HepG2 (cell line): ENCODE measurements at regions not wholly inside any gene's neighbourhood (a gene's known extent, or its start where the extent isn't known, plus 50 kb on each side); places are given as distances from the start of the nearest gene placed in this dataset.

ENCODE experiments used
- ATAC-seq: fragments of 200-7000 bp; cut with Tn5 transposase; 3 replicates; pipeline ENCODE4 v1.9.1; 2020; ENCODE audit warnings: mild to moderate bottlenecking, moderate library complexity
- BruUV-seq: library from RNA; stranded (reverse); fragments of 400-500 nt; replicated peaks from 2 replicates; lab custom pipeline; 2021; lab: Mats Ljungman, UMichigan
- CTCF ChIA-PET: fragments of 300-600 bp; formaldehyde crosslinking; extraction: SDS; loops from one replicate; lab custom pipeline; 2021; ENCODE audit warnings: low total read pairs, inconsistent platforms, low intra/inter-chr PET ratio; lab: Yijun Ruan, JAX
- POLR2A ChIA-PET: fragments of 350-600 bp; sonication (Branson Sonifier 250); formaldehyde crosslinking; loops from one replicate; lab custom pipeline; 2020; ENCODE audit warnings: antibody characterized with exemption, inconsistent platforms; lab: Yijun Ruan, JAX
- DNase-seq: peaks from one replicate; pipeline ENCODE4 v3.0.0-alpha.2; 2015; ENCODE audit warnings: low spot score
- FAIRE-seq: peaks from 3 replicates; lab custom pipeline; 2011; peaks lifted over from hg19 to GRCh38; lab: Jason Lieb, UNC
- H2AFZ ChIP-seq: one replicate; pipeline ENCODE4 v1.6.1; 2011; ENCODE audit warnings: low read length, inconsistent platforms
- H3K27ac ChIP-seq: fragments of 300-600 bp; 3 replicates; pipeline ENCODE4 v1.8.0; 2011; ENCODE audit warnings: mixed run types, mild to moderate bottlenecking, mixed read lengths, low read length, inconsistent platforms; ENCODE audit not compliant: insufficient read depth; ENCODE audit errors: extremely low read length
- H3K27me3 ChIP-seq, 2 experiments: fragments of 200-600 bp in 1 of 2; 2 replicates in 1 of 2; 3 replicates in 1 of 2; pipeline versions ENCODE4 v1.6.0 to v1.8.0; 2011; ENCODE audit warnings: low read length in 2 of 2, mild to moderate bottlenecking in 2 of 2, moderate library complexity in 2 of 2, inconsistent platforms in 1 of 2; ENCODE audit not compliant: insufficient read depth in 2 of 2, control insufficient read depth in 1 of 2
- H3K36me3 ChIP-seq, 2 experiments: fragments of 200-600 bp in 1 of 2; replicated peaks in 1 of 2; 2 replicates in 1 of 2; 3 replicates in 1 of 2; pipeline versions ENCODE4 v1.5.1 to v1.8.0; 2011; ENCODE audit warnings: low read length in 2 of 2, inconsistent platforms in 1 of 2; ENCODE audit not compliant: insufficient read depth in 2 of 2, control insufficient read depth in 1 of 2
- H3K4me1 ChIP-seq: 2 replicates; pipeline ENCODE4 v1.5.1; 2012; ENCODE audit warnings: low read length, inconsistent platforms; ENCODE audit not compliant: insufficient read depth
- H3K4me2 ChIP-seq: 2 replicates; pipeline ENCODE4 v1.6.0; 2011; ENCODE audit warnings: low read depth, low read length, inconsistent platforms
- H3K4me3 ChIP-seq, 3 experiments: fragments of 200-600 bp in 1 of 3; sonication (generic), shearing (Covaris generic) in 1 of 3; replicated peaks in 1 of 3; 2 replicates each; pipeline ENCODE4 v1.5.1; 2011 to 2016; ENCODE audit warnings: low read length in 3 of 3, inconsistent platforms in 2 of 3, low read depth in 2 of 3, mild to moderate bottlenecking in 2 of 3, control low read depth in 1 of 3, mixed read lengths in 1 of 3; ENCODE audit not compliant: insufficient read depth in 1 of 3
- H3K79me2 ChIP-seq: one replicate; pipeline ENCODE4 v1.6.1; 2011; ENCODE audit warnings: low read length, inconsistent platforms; ENCODE audit not compliant: insufficient read depth
- H3K9ac ChIP-seq: 2 replicates; pipeline ENCODE4 v1.6.0; 2011; ENCODE audit warnings: mild to moderate bottlenecking, low read depth, low read length, inconsistent platforms; ENCODE audit not compliant: insufficient read depth
- H3K9me3 ChIP-seq: 2 replicates; pipeline ENCODE4 v1.5.1; 2012; ENCODE audit warnings: mild to moderate bottlenecking, low read length
- H4K20me1 ChIP-seq: 2 replicates; pipeline ENCODE4 v1.6.0; 2011; ENCODE audit warnings: inconsistent platforms, mild to moderate bottlenecking, low read length, moderate library complexity; ENCODE audit not compliant: insufficient read depth
- HCFC1 ChIP-seq: fragments of 150-350 bp; IDR thresholded peaks from 2 replicates; pipeline ENCODE4 v1.6.1; 2014; ENCODE audit warnings: low read depth, low read length
- KDM5B ChIP-seq: sonication (generic); formaldehyde crosslinking; IDR thresholded peaks from 2 replicates; pipeline ENCODE4 v1.4.0; 2020; ENCODE audit warnings: missing genetic modification reagents, mild to moderate bottlenecking, borderline replicate concordance
- MED1 ChIP-seq: sonication (generic); formaldehyde crosslinking; IDR thresholded peaks from 2 replicates; pipeline ENCODE4 v1.4.0; 2020; ENCODE audit warnings: missing genetic modification reagents
- MZF1 ChIP-seq: sonication (generic); formaldehyde crosslinking; IDR thresholded peaks from 2 replicates; pipeline ENCODE4 v1.8.1; 2023; ENCODE audit warnings: mild to moderate bottlenecking, missing genetic modification reagents, borderline replicate concordance
- NCOA1 ChIP-seq: sonication (generic); formaldehyde crosslinking; IDR thresholded peaks from 2 replicates; pipeline ENCODE4 v1.9.0; 2021; ENCODE audit warnings: missing genetic modification reagents
- NR2F2 ChIP-seq: IDR thresholded peaks from 2 replicates; pipeline ENCODE4 v1.6.1; 2012; ENCODE audit warnings: low read depth, inconsistent platforms, borderline replicate concordance
- RXRA ChIP-seq: sonication (generic); formaldehyde crosslinking; IDR thresholded peaks from 2 replicates; pipeline ENCODE4 v1.5.1; 2020; ENCODE audit warnings: missing genetic modification reagents
- SALL1 ChIP-seq: sonication (generic); formaldehyde crosslinking; IDR thresholded peaks from 2 replicates; pipeline ENCODE4 v1.8.0; 2022; ENCODE audit warnings: mild to moderate bottlenecking, missing genetic modification reagents
- SATB2 ChIP-seq: sonication (generic); formaldehyde crosslinking; IDR thresholded peaks from 2 replicates; pipeline ENCODE4 v1.5.0; 2020; ENCODE audit warnings: missing genetic modification reagents
- SOX5 ChIP-seq: IDR thresholded peaks from 2 replicates; pipeline ENCODE4 v1.6.1; 2016; ENCODE audit warnings: borderline replicate concordance
- SRSF1 ChIP-seq: fragments of 200-400 bp; formaldehyde crosslinking; optimal IDR thresholded peaks from 2 replicates; pipeline ENCODE3; 2017; ENCODE audit warnings: mild to moderate bottlenecking, low read depth, low read length, moderate library complexity
- TOPORS ChIP-seq: sonication (generic); formaldehyde crosslinking; IDR thresholded peaks from 2 replicates; pipeline ENCODE4 v1.8.0; 2023; ENCODE audit warnings: mild to moderate bottlenecking, missing genetic modification reagents
- ZNF232 ChIP-seq: sonication (generic); formaldehyde crosslinking; IDR thresholded peaks from 2 replicates; pipeline ENCODE4 v1.4.0; 2020; ENCODE audit warnings: missing genetic modification reagents, borderline replicate concordance
- WGBS: methylation state at CpG from one replicate; pipeline ENCODE4 v1.1.6; 2017; ENCODE audit warnings: low lambda C conversion rate; 5-methylcytosine and 5-hydroxymethylcytosine counted together
- in situ Hi-C: cut with HindIII; loops from 2 replicates; pipeline ENCODE4 v1.10.0; 2017; ENCODE audit warnings: low pct_unique_long_range_greater_than_20kb; ENCODE audit not compliant: extremely low pct_ligation_motif_present
- intact Hi-C: fragments of 100-400 bp; cut with micrococcal nuclease; formaldehyde crosslinking; loops from one replicate; pipeline ENCODE4 v1.10.0; 2022; ENCODE audit not compliant: unreplicated experiment
- TF ChIP-seq, protein P1 (sequence below): sonication (generic); formaldehyde crosslinking; IDR thresholded peaks from 2 replicates; pipeline ENCODE4 v1.4.0; 2020; ENCODE audit warnings: low read depth, missing genetic modification reagents
- TF ChIP-seq, protein P2 (sequence below): sonication (generic); formaldehyde crosslinking; IDR thresholded peaks from 2 replicates; pipeline ENCODE4 v1.5.0; 2020; ENCODE audit warnings: missing genetic modification reagents, mild to moderate bottlenecking, borderline replicate concordance

DNA sequence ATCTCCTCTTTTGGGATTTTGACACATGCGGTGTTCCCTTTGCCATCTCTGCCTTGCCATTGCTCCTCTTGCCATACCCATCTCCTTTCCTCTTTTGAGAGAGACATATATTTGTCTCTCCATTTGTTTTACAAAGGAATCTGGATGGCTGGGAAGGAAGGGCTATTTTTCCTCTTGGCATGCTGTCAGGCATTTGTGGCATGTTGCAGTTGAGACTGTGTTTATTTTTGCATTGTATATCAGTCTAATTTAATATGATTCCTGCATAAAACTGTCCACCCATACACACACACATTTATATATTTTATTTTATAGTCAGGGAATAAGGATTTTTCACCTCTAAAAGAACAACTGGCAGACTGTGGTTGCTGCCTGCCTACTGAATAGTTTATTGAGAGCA, 1105.8 kb upstream of the SEMA6A start (continued):
- TF ChIP-seq RXRA (CRISPR knock-in tag) (no peak), ZNF232 (CRISPR knock-in tag) (no peak)

DNA sequence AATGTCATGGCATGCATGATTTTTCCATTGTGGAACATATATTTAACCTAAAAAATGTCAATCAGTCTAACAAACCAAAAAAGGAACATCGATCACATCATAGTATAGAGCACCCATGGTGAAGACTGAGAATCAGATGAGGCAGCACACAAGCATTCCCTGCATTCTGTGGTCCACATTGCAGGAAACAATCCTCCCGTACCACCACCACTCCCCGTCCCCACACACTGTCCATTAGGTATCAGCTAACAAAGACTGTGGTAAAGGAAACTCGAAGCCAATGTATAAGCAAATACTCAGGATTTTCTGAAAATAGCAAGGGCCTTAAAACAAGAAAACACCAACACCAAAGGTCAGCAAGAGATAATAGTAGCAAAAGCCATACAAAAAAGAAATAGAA, 1104.4 kb upstream of the SEMA6A start:
- Histone ChIP-seq H3K27ac (no peak overlapping the region), H2AFZ (no peak overlapping the region), H3K9ac (no peak overlapping the region), H3K27me3 (no peaks in the 10 kb centered on the region), H3K9me3 (no peaks in the 10 kb centered on the region), H3K4me2 (no peak overlapping the region), H3K36me3 (no peaks in the 10 kb centered on the region), H3K4me1 (no peaks in the 10 kb centered on the region), H4K20me1 (no peaks in the 10 kb centered on the region), H3K79me2 (no peaks in the 10 kb centered on the region), H3K4me3 (no peak overlapping the region)
- CTCF ChIA-PET, result no interaction called here
- no peak for FAIRE-seq
- POLR2A ChIA-PET, result no interaction called here
- no peak for DNase-seq
- 29% methylated on average over 4 of the region's 4 CpGs for WGBS
- intact Hi-C loops, result no loop called here
- ATAC-seq, result no peak
- in situ Hi-C loops, result no loop called here
- no TSS peak for BruUV-seq
- TF ChIP-seq NCOA1 (no peak), MED1 (CRISPR knock-in tag) (no peak), NR2F2 (no peak), MZF1 (CRISPR knock-in tag) (no peak), HCFC1 (no peak), SOX5 (CRISPR knock-in tag) (no peak), SALL1 (CRISPR knock-in tag) (no peak), KDM5B (CRISPR knock-in tag) (no peak), SRSF1 (no peak), TOPORS (CRISPR knock-in tag) (no peak), SATB2 (CRISPR knock-in tag) (no peak)
- TF ChIP-seq, protein P1, sequence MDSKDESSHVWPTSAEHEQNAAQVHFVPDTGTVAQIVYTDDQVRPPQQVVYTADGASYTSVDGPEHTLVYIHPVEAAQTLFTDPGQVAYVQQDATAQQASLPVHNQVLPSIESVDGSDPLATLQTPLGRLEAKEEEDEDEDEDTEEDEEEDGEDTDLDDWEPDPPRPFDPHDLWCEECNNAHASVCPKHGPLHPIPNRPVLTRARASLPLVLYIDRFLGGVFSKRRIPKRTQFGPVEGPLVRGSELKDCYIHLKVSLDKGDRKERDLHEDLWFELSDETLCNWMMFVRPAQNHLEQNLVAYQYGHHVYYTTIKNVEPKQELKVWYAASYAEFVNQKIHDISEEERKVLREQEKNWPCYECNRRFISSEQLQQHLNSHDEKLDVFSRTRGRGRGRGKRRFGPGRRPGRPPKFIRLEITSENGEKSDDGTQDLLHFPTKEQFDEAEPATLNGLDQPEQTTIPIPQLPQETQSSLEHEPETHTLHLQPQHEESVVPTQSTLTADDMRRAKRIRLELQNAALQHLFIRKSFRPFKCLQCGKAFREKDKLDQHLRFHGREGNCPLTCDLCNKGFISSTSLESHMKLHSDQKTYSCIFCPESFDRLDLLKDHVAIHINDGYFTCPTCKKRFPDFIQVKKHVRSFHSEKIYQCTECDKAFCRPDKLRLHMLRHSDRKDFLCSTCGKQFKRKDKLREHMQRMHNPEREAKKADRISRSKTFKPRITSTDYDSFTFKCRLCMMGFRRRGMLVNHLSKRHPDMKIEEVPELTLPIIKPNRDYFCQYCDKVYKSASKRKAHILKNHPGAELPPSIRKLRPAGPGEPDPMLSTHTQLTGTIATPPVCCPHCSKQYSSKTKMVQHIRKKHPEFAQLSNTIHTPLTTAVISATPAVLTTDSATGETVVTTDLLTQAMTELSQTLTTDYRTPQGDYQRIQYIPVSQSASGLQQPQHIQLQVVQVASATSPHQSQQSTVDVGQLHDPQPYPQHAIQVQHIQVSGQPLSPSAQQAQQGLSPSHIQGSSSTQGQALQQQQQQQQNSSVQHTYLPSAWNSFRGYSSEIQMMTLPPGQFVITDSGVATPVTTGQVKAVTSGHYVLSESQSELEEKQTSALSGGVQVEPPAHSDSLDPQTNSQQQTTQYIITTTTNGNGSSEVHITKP (CRISPR knock-in tag), result no peak
- TF ChIP-seq, protein P2, sequence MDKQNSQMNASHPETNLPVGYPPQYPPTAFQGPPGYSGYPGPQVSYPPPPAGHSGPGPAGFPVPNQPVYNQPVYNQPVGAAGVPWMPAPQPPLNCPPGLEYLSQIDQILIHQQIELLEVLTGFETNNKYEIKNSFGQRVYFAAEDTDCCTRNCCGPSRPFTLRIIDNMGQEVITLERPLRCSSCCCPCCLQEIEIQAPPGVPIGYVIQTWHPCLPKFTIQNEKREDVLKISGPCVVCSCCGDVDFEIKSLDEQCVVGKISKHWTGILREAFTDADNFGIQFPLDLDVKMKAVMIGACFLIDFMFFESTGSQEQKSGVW (CRISPR knock-in tag), result no peak
